Heart left ventricle (tissue), 13 donors: ENCODE measurements at regions not wholly inside any gene's neighbourhood (a gene's known extent, or its start where the extent isn't known, plus 50 kb on each side); places are given as distances from the start of the nearest gene placed in this dataset.

Experiments
- POLR2A ChIP-seq, 2 donors: fragments of 450-650 bp; IDR thresholded peaks; one replicate each; pipeline ENCODE4 v1.6.1; 2017; ENCODE audit warnings: antibody characterized with exemption in 2 of 2, mild to moderate bottlenecking in 2 of 2, moderate library complexity in 2 of 2
- TF ChIP-seq, protein P1 (sequence below), 12 donors: fragments of 200-600 bp; sonication (generic) in 4 of 12; IDR thresholded peaks; one replicate each; pipeline versions ENCODE4 v1.5.0 to v1.8.0; 2018 to 2022; ENCODE audit warnings: antibody characterized with exemption in 12 of 12, mild to moderate bottlenecking in 5 of 12
- donor health status: ischemic (EF 13 %, LVEDD 7.1; RV severe dilation, severe dysfunction).
- donor health status: DM: no; HTN: yes; CAD: no.
- donor health status: DM: no; HTN: no; CAD: no.
- donor health status: ischemic (EF 25% LVEDD 6.9; RV normal size, moderate dysfunction).
- donor health status: ischemic (EF 25% LVEDD 5.7; RV mildly dilated, moderate dysfunction).
- donor health status: ischemic (EF 35%, LVEDD 5.7; RV mildly dilated, moderate dysfunction).
- donor health status: nonischemic (EF 11% LVEDD 7.7; RV severe dilation, severe dysfunction).
- donor health status: DM: yes; HTN: yes; CAD: no.
- donor health status: PGD.
- donor health status: ischemic (EF 29% LVEDD 5.4; RV normal size, mild dysfunction).
- donor health status: nonischemic (EF 23%, LVEDD 6.1; RV moderate dilation, normal function).

DNA sequence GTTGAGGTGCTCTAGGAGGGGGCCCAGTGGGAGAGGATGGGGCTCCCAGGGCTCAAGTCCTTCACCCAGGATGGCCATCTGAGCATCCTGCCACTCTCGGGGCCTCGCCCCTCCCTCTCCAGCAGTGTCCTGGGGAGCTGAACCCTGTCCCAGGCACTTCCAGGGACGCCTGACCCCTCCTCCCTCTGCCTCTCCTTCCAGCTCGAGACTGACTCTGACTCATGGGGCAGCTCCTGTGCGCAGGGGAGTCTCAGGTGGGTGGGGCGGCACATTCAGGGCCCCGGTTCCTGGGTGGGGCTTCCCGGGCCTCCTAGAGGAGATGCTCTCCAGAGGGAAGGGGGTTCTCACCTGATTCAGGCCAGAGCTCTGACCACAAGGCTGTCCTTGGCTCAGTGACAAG, 77.1 kb upstream of the IGLL5 start:
- TF ChIP-seq, protein P1, sequence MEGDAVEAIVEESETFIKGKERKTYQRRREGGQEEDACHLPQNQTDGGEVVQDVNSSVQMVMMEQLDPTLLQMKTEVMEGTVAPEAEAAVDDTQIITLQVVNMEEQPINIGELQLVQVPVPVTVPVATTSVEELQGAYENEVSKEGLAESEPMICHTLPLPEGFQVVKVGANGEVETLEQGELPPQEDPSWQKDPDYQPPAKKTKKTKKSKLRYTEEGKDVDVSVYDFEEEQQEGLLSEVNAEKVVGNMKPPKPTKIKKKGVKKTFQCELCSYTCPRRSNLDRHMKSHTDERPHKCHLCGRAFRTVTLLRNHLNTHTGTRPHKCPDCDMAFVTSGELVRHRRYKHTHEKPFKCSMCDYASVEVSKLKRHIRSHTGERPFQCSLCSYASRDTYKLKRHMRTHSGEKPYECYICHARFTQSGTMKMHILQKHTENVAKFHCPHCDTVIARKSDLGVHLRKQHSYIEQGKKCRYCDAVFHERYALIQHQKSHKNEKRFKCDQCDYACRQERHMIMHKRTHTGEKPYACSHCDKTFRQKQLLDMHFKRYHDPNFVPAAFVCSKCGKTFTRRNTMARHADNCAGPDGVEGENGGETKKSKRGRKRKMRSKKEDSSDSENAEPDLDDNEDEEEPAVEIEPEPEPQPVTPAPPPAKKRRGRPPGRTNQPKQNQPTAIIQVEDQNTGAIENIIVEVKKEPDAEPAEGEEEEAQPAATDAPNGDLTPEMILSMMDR (IDR thresholded peaks at IDR 0.05) = no peak
- no peak for TF ChIP-seq POLR2A (IDR thresholded peaks at IDR 0.05)
